ELF-1 (cell line): ENCODE measurements at regions not wholly inside any gene's neighbourhood (a gene's known extent, or its start where the extent isn't known, plus 50 kb on each side); places are given as distances from the start of the nearest gene placed in this dataset.

Experiments
- DNase-seq: peaks from one replicate; pipeline ENCODE4 v3.0.0-alpha.2; 2016; ENCODE audit warnings: low read depth, low spot score

DNA sequence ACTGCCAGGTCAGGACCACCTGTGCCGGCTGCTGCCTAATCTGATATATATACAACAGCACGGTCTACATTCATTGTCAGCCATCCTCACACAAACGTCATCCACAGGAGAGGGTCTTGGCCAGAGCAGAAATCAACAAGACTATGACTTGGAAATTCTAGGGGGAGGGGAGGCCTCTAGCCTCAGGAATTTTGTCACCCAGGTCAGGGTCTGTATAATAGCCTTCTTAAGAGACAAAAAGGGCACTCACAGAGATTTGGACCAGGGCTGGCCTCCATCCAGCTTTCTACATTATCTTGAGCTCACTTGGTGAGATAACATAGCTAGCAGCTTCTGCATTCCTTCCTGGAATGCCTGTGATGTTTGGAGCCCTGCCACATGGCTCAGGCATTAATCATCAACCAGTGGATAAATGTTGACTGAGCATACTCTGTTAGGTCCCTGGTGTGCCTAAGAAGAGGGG, 50.4 kb upstream of the CTIF start:
- DNase-seq = peak; percentile 83

DNA sequence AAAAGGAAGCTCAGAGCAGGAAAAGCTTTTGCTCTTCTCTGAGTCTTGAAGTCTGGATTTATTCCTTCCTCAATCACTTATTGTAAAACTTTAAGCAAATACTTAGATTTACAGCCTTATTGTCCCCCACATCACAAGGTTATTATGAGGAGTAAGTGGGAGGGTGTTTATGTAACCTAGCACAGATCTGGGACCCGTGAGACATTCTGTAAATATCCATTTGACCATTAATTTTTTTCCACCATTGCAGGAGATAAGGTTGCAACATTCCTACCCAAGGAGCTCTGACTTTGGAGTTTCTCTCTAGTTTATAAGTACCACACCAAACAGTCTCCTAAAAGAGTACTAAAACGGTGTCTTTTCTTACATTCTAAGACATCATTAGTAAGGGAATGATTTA, 52.1 kb upstream of the CTIF start:
- no peak for DNase-seq

- DNase-seq = no peak
These were observed 52.9 kb upstream of the CTIF start for GRCh38 chr18:48485828-48486405.

DNA sequence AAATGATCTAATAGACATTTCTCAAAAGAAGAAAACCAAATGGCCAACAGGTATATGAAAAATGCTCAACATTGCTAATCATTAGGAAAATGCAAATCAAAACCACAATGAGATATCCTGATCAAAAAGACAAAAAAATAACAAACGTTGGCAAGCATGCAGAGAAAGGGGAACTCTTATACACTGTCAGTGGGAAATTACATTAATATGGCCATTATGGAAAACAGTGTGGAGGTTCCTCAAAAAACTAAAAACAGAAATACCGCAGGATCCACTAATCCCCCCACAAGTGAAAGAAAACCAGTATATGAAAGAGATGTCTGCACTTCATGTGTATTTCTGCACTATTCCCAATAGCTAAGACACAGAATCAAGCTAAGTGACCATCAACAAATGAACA, 57.7 kb upstream of the CTIF start:
- no peak for DNase-seq

- no peak for DNase-seq
These were observed 59.3 kb upstream of the CTIF start for GRCh38 chr18:48479531-48479930.

DNA sequence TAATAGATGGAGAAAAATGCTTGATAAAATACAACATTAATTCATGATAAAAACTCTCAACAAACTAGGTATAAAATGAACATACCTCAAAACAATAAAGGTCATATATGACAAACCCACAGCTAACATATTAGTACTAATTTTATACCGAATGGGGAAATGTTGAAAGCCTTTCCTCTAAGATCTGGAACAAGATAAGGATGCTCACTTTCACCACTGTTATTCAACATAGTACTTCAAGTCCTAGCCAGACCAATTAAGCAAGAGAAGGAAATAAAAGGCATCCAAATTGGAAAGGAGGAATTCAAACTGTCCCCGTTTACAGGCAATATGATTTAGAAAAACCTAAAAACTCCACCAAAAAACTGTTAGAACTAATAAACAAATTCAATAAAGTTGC, 61.5 kb upstream of the CTIF start:
- no peak for DNase-seq

DNA sequence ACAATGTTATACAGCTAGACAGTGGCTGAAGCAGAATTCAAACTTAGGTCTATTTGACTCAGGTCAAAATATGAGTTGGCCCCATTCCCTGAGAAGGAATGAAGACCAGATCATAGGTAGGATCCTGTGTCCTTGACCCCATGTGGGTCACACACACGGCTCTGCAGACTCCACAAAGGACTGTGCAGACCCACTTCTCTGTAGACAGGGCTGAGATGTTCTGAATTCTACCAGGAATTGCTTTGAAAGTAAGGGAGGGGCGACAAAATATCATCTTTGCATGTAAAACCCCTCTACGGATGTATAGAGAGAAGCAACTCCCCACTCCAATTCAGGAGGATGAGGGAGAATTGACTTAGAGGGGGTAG, 62.3 kb upstream of the CTIF start:
- DNase-seq = no peak

DNA sequence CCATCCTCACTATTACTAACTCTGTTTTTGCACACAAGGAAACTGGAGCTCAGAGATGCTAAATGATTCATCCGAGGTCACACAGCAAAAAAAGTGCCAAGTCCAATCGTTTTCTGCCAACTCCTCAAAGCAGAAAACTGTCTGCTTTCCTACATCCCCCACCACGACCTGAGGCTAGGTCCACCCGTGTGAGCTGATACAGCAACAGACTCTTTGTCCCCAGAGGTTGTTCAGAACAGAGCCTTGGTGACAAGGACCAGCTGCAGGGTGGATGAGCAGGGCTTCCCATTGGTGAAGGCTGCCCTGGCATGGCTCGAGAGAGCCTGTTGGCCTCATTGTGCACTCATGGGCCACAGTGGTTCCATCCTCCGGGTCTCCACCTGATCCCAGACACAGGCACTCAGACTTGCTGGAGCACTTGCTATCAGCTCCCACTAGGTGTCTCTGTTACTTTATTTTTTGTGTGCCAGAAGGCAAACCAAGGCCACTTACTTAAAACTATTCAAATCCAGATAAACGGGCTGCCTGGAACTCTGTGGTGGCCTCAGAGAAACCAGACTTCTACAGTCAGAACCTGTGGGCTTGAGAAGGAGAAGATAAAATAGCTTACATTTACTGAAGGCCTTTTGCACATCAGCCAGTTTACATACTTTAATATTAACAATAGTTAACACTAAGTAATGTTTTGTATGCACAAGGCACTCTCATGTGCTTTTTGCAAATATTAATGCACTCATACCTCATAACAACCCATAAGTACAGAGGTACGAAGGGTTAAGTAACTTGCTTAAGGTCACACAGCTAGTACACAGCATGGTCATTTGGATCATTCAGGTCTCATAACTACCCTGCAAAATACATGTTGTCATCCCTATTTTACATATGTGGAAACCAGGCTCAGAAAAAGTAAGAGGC, 62.9 kb upstream of the CTIF start:
- DNase-seq = peak; percentile 85

GRCh38 chr18:48473816-48474215, 64.6 kb upstream of the ZBTB7C start:
- no peak for DNase-seq

DNA sequence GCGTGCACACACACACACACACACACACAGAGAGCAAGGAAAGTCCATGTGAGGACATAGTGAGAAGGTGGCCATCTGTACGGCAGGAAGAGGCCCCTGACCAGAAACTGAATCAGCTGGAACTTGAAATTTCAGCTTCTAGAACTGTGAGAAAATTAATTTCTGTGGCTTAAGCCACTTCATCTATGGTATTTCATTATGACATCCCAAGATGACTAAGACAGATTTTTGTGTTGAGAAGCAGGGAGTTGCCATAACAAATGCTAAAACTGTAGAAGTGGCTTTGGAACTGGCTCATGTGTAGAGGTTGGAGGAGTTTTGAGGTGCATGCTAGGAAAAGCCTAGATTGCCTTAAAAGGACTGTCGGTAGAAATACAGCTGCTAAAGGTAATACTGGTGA, 63.4 kb upstream of the ZBTB7C start:
- DNase-seq = no peak

- no peak for DNase-seq
These were observed 61.4 kb upstream of the ZBTB7C start for GRCh38 chr18:48470484-48471180.

DNA sequence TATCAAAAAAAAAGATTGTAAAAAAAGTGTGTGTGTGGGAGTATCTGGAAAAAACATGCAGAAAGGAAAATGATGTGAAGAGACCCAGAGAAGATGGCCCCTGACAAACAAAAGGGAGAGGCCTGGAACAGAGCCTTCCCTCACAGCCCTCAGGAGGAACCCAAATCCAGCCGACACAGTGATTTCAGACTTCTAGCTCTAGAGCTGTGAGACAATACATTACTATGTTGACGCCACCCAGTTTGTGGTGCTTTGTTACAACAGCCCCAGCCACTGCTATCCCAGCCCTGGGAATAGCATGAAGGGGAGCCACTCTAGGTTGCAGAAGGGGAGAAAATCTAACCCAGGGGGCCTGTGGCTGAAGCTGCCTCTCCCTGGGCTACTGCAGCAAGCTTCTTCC, 59.0 kb upstream of the ZBTB7C start:
- DNase-seq = no peak

GRCh38 chr18:48467231-48467630, 58.0 kb upstream of the ZBTB7C start:
- DNase-seq = no peak

GRCh38 chr18:48462510-48462909, 53.3 kb upstream of the ZBTB7C start:
- no peak for DNase-seq

DNA sequence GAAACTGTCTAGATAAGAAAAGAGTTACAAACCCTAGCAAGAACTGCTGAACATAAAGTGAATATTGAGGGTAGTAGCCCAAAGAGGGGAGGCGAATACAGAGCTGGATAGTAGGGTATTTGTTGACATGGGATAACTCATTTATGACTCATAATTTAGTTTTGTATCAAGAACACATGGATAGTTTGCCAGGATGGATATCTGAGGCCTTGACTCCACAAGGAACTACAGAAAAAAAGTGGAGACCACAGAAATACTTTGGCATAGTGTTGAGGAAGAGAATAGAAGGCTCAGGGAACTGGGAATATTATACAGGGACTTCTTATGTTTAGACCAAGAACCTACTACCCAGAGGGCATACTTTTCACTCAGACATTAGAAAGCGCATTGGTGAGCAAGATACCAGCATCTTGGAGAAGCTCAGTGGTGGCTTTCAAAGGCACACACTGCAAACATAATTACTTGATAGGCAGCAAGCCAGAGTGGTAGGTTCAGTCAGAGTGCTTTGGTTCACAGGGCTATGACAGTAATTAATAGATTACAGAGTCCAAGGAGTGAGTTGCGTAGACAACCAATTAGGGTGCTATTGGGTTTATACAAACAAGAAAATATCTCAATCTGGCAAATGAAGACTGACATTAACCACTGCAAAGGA, 51.9 kb upstream of the ZBTB7C start:
- no peak for DNase-seq

- no peak for DNase-seq
These were observed 50.3 kb upstream of the ZBTB7C start for GRCh38 chr18:48459465-48459864.

DNA sequence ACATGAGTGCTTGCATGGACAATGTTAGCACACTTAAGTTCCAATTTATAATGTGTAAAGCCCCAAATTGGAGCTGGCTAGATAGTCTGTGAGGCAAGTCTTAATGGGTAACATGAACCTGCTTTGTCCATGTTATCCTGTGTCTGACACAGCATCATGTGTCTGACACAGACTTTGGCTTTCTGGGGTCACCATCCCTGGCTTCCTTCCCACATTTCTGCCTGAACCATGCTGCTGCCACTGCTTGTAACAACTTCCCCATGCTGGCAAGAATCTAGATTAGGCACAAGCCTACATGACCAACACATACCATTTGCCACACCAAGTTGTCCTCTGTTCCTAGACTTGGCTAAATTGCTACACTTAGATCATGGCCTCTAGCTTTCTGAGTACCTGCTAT, 49.8 kb upstream of the ZBTB7C start:
- DNase-seq = no peak
